ENCODE measurements at regions not wholly inside any gene's neighbourhood (a gene's known extent, or its start where the extent isn't known, plus 50 kb on each side); places are given as distances from the start of the nearest gene placed in this dataset.
A peak's percentile ranks its signal among the peaks of the same experiment; 100 is the strongest.

DNA sequence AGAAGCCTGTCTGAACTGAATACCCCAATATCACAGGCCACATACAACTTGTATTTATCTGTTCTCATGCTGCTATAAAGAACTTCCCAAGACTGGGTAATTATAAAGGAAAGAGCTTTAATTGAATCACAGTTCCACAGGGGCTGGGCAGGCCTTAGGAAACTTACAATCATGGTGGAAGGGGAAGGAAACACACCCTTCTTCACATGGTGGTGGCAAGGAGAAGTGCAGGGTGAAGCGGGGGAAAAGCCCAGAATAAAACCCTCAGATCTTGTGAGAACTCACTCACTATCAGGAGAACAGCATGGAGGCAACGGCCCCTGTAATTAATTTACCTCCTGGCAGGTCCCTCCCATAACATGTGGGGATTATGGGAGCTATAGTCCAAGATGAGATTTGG, 50.3 kb upstream of the FNDC1 start:
- DNase-seq: no peak

- DNase-seq: no peak
Observed at GRCh38 chr6:159117563-159117962, 51.6 kb upstream of the FNDC1 start.

DNA sequence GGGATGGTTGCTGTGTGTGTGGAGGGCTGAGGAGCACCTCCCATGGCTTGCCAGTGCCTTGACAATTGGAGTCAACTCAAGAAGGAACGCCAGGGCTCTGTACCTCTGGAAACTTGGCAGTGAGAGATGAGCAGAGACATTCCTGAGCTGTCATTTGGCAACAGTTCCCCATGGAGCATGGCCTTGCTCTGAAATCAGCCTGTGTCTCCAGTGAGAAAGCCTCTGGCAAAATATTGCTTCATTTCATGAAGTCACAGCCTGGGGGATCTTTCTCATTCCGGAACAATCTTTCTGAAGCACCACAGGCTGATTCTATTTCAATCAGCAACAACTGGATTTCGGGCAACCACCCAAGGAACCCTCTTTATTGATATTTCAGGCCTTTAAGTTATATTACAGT, 52.2 kb upstream of the FNDC1 start:
- no peak for DNase-seq

DNA sequence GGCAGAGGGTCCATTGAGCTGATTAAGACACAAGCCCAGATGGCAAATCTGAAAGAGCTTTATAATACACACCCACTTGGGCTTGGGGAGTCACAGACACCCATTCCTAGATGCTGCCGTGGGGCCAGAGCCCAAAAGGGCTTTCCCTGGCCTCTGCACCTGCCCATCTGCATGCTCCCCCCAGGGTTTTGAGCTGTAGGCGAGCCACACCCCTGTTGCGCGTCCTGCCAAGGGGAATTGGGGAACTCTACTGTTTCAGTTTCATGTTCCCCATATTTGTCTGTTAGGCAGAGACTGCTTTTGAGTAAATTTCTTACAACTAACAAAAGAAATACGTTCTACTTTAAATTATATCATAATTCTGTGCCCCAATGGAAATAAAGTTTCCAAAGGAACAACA, 52.9 kb upstream of the FNDC1 start:
- DNase-seq: peak; percentile 32

- no peak for DNase-seq
Observed at GRCh38 chr6:159114569-159114968, 54.6 kb upstream of the FNDC1 start.

DNA sequence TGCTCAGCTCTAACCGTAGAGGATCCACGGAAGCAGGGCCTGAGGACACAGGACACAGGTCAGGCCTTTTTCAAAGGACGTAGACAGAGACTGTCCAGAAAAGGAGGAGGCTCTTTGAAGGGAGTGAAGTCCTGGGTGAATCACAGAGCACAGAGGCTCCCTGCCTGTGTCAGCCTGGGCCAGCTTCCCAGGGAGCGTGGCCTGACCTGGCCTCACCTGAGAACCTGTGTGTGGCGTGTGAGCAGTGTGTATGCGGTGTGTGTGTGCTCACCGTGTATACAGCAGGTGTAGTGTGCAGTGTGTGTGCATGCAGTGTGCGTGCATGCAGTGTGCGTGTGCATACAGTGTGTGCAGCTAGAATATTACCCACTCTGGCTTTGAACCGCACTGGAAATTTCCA, 56.0 kb upstream of the FNDC1 start:
- peak; percentile 29 for DNase-seq

DNA sequence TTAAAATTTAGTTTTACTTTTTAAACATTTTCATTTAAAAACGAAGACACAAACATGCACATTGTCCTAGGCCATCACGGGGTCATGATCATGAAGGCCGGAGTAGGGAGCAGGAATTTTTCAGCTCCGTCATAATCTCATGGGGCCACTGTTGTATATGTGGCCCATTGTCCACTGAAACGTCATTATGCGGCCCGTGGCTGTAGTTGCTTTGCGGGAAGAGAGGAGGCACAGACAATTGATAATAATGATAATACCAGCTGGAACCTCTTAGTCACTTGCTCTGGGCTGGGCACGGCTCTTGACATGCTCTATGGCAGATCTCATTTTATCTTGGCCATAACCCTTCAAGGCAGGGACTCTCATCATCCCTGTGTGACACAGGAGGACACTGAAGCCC, 56.5 kb upstream of the FNDC1 start:
- no peak for DNase-seq

DNA sequence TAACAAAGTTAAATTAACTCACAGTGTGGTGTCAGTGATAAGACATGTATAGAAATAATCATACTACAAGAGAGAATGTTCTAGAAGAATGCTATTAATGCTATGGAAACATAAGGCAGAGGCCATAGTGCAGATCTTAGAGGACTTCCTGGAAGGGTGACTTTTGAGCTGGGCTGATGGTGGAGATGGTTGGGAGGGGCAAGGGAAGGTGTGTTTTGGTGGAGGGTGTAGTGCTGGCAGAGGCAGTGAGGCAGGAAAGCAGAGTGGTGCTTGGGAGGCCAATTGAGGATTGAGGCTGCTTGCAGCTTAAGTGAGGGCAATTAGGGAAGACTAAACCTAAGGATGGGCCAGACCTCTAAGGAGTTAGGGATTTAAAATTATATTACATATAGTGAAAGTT, 58.5 kb upstream of the FNDC1 start:
- DNase-seq: peak; percentile 49

GRCh38 chr6:159110013-159110412, 59.2 kb upstream of the FNDC1 start:
- DNase-seq: peak; percentile 56

GRCh38 chr6:159109391-159109790, 59.8 kb upstream of the FNDC1 start:
- DNase-seq: peak; percentile 44

- peak; percentile 49 for DNase-seq
Observed at GRCh38 chr6:159108426-159108985, 60.7 kb upstream of the FNDC1 start.

GRCh38 chr6:159107451-159108260, 61.5 kb upstream of the FNDC1 start:
- peak; percentile 78 for DNase-seq

DNA sequence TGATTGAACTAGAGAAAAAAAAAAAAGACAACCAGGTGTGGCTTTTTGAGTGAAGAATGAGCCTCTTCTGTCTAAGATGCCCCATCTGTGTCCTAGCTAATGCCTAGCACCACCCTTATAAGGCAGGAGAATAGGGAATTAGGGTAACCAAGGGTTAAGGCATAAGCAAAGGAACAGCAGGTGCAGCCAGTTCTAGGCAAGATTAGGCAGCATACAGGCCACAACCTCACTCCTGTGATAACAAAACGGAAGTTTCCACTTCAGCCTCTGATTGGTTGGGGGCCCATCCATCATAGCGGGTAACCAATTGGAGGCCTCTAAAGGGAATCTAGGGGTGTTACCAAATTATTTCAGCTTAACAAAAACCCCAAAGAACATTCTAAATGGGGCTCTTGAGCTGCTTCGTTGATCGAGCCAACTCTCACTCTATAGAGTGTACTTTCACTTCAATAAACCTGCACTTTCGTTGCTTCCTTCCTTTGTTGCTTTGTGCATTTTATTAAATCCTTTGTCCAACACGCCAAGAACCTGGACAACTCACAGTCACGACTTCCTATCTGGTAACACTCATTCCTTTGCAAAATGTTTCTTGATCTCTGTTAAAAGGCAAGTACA, 61.9 kb upstream of the TAGAP start:
- DNase-seq: peak; percentile 95

GRCh38 chr6:159105716-159106115, 60.9 kb upstream of the TAGAP start:
- no peak for DNase-seq

GRCh38 chr6:159104931-159105330, 60.1 kb upstream of the TAGAP start:
- peak; percentile 63 for DNase-seq

- DNase-seq: peak; percentile 87
Observed at GRCh38 chr6:159104163-159104925, 59.6 kb upstream of the TAGAP start.

- peak; percentile 43 for DNase-seq
Observed at GRCh38 chr6:159103396-159104162, 58.8 kb upstream of the TAGAP start.

DNA sequence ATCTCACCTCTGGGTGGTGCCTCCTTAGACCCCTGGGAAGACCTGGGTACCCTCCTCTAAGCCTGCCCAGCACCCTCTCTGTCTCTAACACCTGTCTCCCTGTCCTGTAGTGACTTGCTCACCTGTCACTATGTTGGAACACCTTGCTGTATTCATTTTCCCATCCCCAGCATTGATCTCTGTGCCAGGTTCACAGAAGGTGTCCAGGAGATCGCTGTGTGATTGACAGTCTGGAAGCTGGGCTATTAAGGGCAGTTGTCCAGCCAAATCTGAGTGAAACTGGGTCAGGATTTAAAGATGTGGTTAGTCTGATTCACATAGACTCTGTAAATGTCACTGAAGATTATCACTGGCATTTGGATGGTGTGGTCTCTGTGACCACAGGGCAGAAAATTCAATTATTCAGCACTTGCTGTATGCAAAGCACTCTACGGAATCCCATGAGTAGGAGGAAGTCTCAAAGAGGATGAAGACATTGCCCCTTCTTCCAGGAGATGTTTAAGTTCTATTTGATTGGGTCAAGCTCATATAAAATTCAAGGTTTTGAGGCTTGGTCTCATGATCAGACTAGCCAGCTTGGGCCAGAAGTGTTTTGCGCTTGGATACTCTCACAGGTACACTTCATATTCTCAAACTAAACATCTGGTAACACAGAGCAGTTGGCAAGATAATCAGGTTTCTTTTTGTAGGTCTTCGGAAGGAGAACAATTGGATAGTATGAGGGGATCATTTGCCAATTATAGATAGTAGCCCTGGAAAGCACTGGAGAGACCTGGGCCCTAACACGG, 57.8 kb upstream of the TAGAP start:
- DNase-seq: peak; percentile 40

DNA sequence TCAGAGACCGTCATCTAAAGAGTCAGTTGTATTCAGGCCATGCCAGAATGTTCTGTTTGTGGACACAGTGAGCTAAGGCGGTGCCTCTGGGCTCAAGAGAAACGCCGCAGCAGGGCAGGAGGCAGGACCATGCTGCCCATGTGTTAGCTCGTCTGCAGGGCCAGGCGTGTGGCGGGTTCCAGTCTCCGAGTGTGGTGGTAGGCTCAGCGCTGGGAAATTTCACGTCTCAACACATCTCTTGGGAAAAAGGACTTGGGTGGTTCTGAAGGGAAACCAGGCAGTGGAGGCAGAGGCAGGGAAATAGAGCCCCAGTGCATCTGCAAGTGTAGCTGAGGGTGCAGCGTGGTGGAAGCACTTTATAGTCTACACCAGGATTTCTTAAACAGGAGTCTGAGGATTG, 56.9 kb upstream of the TAGAP start:
- peak; percentile 40 for DNase-seq

DNA sequence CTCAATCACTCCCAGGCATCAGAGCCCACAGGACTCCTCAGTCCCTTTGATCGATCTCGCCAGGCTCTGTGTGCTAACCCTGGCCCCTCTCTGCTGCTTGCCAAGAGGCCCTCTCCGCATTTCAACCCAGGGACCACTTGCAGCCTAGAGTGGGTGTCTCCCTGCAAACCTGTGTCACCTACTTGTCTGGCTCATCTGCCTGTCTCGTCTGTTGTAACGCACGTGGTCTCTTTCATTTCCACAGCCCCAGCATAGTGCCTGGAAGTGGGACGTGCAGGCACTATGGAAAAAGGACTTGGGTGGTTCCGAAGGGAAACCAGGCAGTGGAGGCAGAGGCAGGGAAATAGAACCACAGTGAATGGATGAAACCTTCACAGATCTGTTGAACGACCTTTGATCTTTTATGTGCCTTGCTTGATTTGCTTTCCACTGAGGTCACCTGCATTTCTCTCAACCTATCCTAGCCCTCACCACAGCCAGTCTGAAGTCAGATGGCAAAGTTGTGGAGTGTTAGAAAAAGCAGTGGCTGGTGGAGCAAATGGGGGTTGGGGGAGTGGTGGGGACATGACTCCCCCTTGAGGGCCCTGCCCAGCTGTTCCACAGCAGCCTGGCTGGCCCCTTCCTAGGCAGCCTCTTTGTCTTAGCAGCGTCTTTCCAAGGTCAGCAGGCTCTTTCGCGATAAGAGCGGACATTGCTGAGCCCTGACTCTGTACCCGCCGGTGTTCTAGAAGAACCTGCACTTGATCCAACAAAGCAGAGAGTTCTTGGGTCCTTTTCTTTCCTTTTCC, 55.8 kb upstream of the TAGAP start:
- DNase-seq: peak; percentile 58

- peak; percentile 46 for DNase-seq
Observed at GRCh38 chr6:159099961-159100360, 55.2 kb upstream of the TAGAP start.
